GM12878 (cell line): ENCODE measurements at regions not wholly inside any gene's neighbourhood (a gene's known extent, or its start where the extent isn't known, plus 50 kb on each side); places are given as distances from the start of the nearest gene placed in this dataset.

Experiments used
- ATAC-seq: fragments of 200-7000 bp; cut with Tn5 transposase; 3 replicates; pipeline ENCODE4 v1.9.1; 2020; ENCODE audit warnings: mild to moderate bottlenecking, moderate library complexity
- BruUV-seq: library from RNA; stranded (reverse); fragments of 400-500 nt; replicated peaks from 2 replicates; lab custom pipeline; 2021; lab: Mats Ljungman, UMichigan
- CTCF ChIA-PET: fragments of 300-600 bp; sonication (Branson Sonifier 250); formaldehyde crosslinking; extraction: SDS; loops from one replicate; lab custom pipeline; 2021; ENCODE audit warnings: inconsistent platforms; lab: Yijun Ruan, JAX
- POLR2A ChIA-PET: fragments of 350-600 bp; formaldehyde crosslinking; extraction: SDS; loops from one replicate; lab custom pipeline; 2021; ENCODE audit warnings: inconsistent platforms; lab: Charles Lee
- RAD21 ChIA-PET: fragments of 300-600 bp; sonication (Branson Sonifier 250); formaldehyde crosslinking; loops from one replicate; lab custom pipeline; 2023; ENCODE audit warnings: antibody characterized with exemption; ENCODE audit not compliant: unreplicated experiment; lab: Charles Lee
- SMC1A ChIA-PET: fragments of 300-600 bp; sonication (Branson Sonifier 250); formaldehyde crosslinking; loops from one replicate; lab custom pipeline; 2023; ENCODE audit not compliant: unreplicated experiment, uncharacterized antibody; lab: Charles Lee
- DNase-seq: peaks from one replicate; pipeline ENCODE4 v3.0.0-alpha.2; 2011; ENCODE audit warnings: low read depth, low spot score
- FAIRE-seq: peaks from 3 replicates; lab custom pipeline; 2011; peaks lifted over from hg19 to GRCh38; lab: Jason Lieb, UNC
- H2AFZ ChIP-seq: 2 replicates; pipeline ENCODE4 v1.6.0; 2011; ENCODE audit warnings: low read depth, low read length, control low read depth; ENCODE audit not compliant: control insufficient read depth
- H3K27ac ChIP-seq: 2 replicates; pipeline ENCODE4 v1.5.1; 2011; ENCODE audit warnings: control low read depth; ENCODE audit not compliant: control insufficient read depth, insufficient read depth
- H3K27me3 ChIP-seq, 2 experiments: replicated peaks in 1 of 2; 2 replicates each; pipeline versions ENCODE4 v1.6.0 to v1.6.1; 2011; ENCODE audit warnings: low read length in 1 of 2; ENCODE audit not compliant: control insufficient read depth in 2 of 2, insufficient read depth in 2 of 2
- H3K36me3 ChIP-seq, 2 experiments: 2 replicates each; pipeline ENCODE4 v1.5.1; 2011; ENCODE audit warnings: low read length in 1 of 2; ENCODE audit not compliant: control insufficient read depth in 2 of 2, insufficient read depth in 2 of 2
- H3K4me1 ChIP-seq: 2 replicates; pipeline ENCODE4 v1.6.1; 2011; ENCODE audit warnings: mild to moderate bottlenecking, low read length, moderate library complexity, mixed read lengths; ENCODE audit not compliant: control insufficient read depth, insufficient read depth
- H3K4me2 ChIP-seq: 2 replicates; pipeline ENCODE4 v1.6.0; 2011; ENCODE audit warnings: control low read depth; ENCODE audit not compliant: control insufficient read depth, insufficient read depth
- H3K4me3 ChIP-seq: fragments of 200-600 bp; sonication (generic); 2 replicates; pipeline ENCODE4 v1.5.1; 2016
- H3K79me2 ChIP-seq: 2 replicates; pipeline ENCODE4 v1.6.0; 2011; ENCODE audit warnings: low read length; ENCODE audit not compliant: control insufficient read depth, insufficient read depth
- H3K9ac ChIP-seq: 2 replicates; pipeline ENCODE4 v1.8.0; 2011; ENCODE audit warnings: low read length, control low read depth, mixed read lengths; ENCODE audit not compliant: control insufficient read depth, insufficient read depth
- H3K9me3 ChIP-seq: replicated peaks from 3 replicates; pipeline ENCODE4 v1.5.1; 2011; ENCODE audit warnings: mild to moderate bottlenecking, low read length; ENCODE audit not compliant: control insufficient read depth, insufficient read depth
- H4K20me1 ChIP-seq: 2 replicates; pipeline ENCODE4 v1.6.0; 2011; ENCODE audit not compliant: control insufficient read depth, insufficient read depth
- CTCF ChIP-seq, 3 experiments: IDR thresholded peaks in 2 of 3; conservative IDR thresholded peaks in 1 of 3; 2 replicates each; pipeline ENCODE4 v1.5.1; 2011; ENCODE audit warnings: low read depth in 3 of 3, low read length in 3 of 3, mild to moderate bottlenecking in 3 of 3, control low read depth in 2 of 3, moderate library complexity in 2 of 3, inconsistent platforms in 1 of 3, mixed read lengths in 1 of 3; ENCODE audit not compliant: control insufficient read depth in 2 of 3, insufficient read depth in 1 of 3; ENCODE audit errors: extremely low read depth in 1 of 3
- E2F8 ChIP-seq: fragments of 450-650 bp; IDR thresholded peaks from 2 replicates; pipeline ENCODE4 v1.6.1; 2018; ENCODE audit warnings: mild to moderate bottlenecking, low read depth, moderate library complexity; ENCODE audit not compliant: partially characterized antibody
- MXI1 ChIP-seq: fragments of 150-350 bp; IDR thresholded peaks from 2 replicates; pipeline ENCODE4 v1.6.1; 2011; ENCODE audit warnings: low read depth, mild to moderate bottlenecking, inconsistent platforms, low read length, improper control_type of control experiment
- MYC ChIP-seq: IDR thresholded peaks from 2 replicates; pipeline ENCODE4 v1.6.1; 2011; ENCODE audit warnings: mild to moderate bottlenecking, low read length, moderate library complexity, inconsistent platforms; ENCODE audit not compliant: insufficient read depth, insufficient replicate concordance, insufficient read length, severe bottlenecking
- NFYB ChIP-seq: IDR thresholded peaks from 2 replicates; pipeline ENCODE4 v1.6.1; 2011; ENCODE audit warnings: low read depth, mild to moderate bottlenecking, low read length, improper control_type of control experiment, moderate library complexity; ENCODE audit not compliant: insufficient read depth
- SRF ChIP-seq, 2 experiments: IDR thresholded peaks; 2 replicates each; pipeline ENCODE4 v1.6.1; 2011; ENCODE audit warnings: low read depth in 2 of 2, low read length in 2 of 2, mild to moderate bottlenecking in 1 of 2, moderate library complexity in 1 of 2
- USF2 ChIP-seq: IDR thresholded peaks from 2 replicates; pipeline ENCODE4 v1.6.1; 2011; ENCODE audit warnings: low read depth, low read length, improper control_type of control experiment, borderline replicate concordance
- ZBED1 ChIP-seq: IDR thresholded peaks from 2 replicates; pipeline ENCODE4 v1.6.1; 2016; ENCODE audit warnings: borderline replicate concordance
- ZNF274 ChIP-seq: IDR thresholded peaks from one replicate; pipeline ENCODE4 v1.8.0; 2011; ENCODE audit not compliant: insufficient read length, insufficient read depth
- WGBS: methylation state at CpG from one replicate; pipeline ENCODE4 v1.1.6; 2016; ENCODE audit warnings: low lambda C conversion rate; ENCODE audit not compliant: insufficient replicate concordance, insufficient coverage; ENCODE audit errors: missing lambda C conversion rate; 5-methylcytosine and 5-hydroxymethylcytosine counted together
- in situ Hi-C: fragments of 300-500 bp; cut with MboI; formaldehyde crosslinking; loops from 9 replicates; pipeline ENCODE4 v1.14.3; 2018; ENCODE audit warnings: mixed read lengths
- intact Hi-C: fragments of 100-400 bp; cut with micrococcal nuclease; formaldehyde crosslinking; loops from one replicate; pipeline ENCODE4 v1.14.2; 2022; ENCODE audit not compliant: unreplicated experiment

GRCh38 chr11:33615751-33616150 lies 84.9 kb downstream of the C11orf91 start:
- DNase-seq (no peak), ATAC-seq (no peak), FAIRE-seq (no peak)
- no peak overlapping the region for H3K9ac ChIP-seq
- H2AFZ ChIP-seq, result no peak overlapping the region
- ChIA-PET POLR2A (no interaction called here), RAD21 (no interaction called here), SMC1A (no interaction called here), CTCF (interaction anchor here (0.6 kb wide), 1 partner anchor 1041 kb away, joined by 3 read pairs; no protein-coding TSS in a partner anchor)
- BruUV-seq, result no TSS peak
- in situ Hi-C loops (no loop called here), intact Hi-C loops (no loop called here)
- TF ChIP-seq E2F8, result no peak
- no peak overlapping the region for H3K4me3 ChIP-seq
- H3K36me3 ChIP-seq, result no peaks in the 10 kb centered on the region
- no peak overlapping the region for H3K4me2 ChIP-seq
- H3K27ac ChIP-seq, result no peak overlapping the region
- WGBS, result 66% methylated on average over 3 of the region's 3 CpGs
- no peaks in the 10 kb centered on the region for H3K27me3 ChIP-seq
- H3K9me3 ChIP-seq, result no peaks in the 10 kb centered on the region; the same call in 1 of the 3 replicates
- no peaks in the 10 kb centered on the region for H3K4me1 ChIP-seq
- H3K79me2 ChIP-seq, result no peaks in the 10 kb centered on the region
- no peaks in the 10 kb centered on the region for H4K20me1 ChIP-seq

GRCh38 chr11:33613404-33613803 lies 87.2 kb downstream of the C11orf91 start:
- Histone ChIP-seq H3K27ac (no peak overlapping the region), H4K20me1 (no peaks in the 10 kb centered on the region), H3K36me3 (no peaks in the 10 kb centered on the region), H3K9me3 (no peaks in the 10 kb centered on the region; the same call in 1 of the 3 replicates), H3K4me3 (no peak overlapping the region), H3K9ac (no peak overlapping the region), H3K4me2 (no peak overlapping the region), H2AFZ (no peak overlapping the region), H3K27me3 (no peaks in the 10 kb centered on the region), H3K4me1 (no peaks in the 10 kb centered on the region), H3K79me2 (no peaks in the 10 kb centered on the region)
- FAIRE-seq, result no peak
- intact Hi-C loops, result no loop called here
- in situ Hi-C loops, result no loop called here
- RAD21 ChIA-PET, result no interaction called here
- POLR2A ChIA-PET, result no interaction called here
- 57% methylated on average over 2 of the region's 2 CpGs for WGBS
- BruUV-seq, result no TSS peak
- SMC1A ChIA-PET, result interaction anchor here (1.1 kb wide), 1 partner anchor 129 kb away, joined by 3 read pairs; no protein-coding TSS in a partner anchor
- CTCF ChIA-PET, result no interaction called here
- no peak for DNase-seq
- ATAC-seq, result no peak
- no peak for TF ChIP-seq USF2
- no peak for TF ChIP-seq CTCF (IDR thresholded peaks at IDR 0.05 in 2 of 3, conservative IDR thresholded peaks at IDR 0.05 in 1 of 3; ENCODE audit: control insufficient read depth in 2 of 3, extremely low read depth in 1 of 3, insufficient read depth in 1 of 3, low read depth in 3 of 3, low read length in 3 of 3)
- no peak for TF ChIP-seq ZNF274
- no peak for TF ChIP-seq SRF (IDR thresholded peaks at IDR 0.05; ENCODE audit: low read depth in 2 of 2, low read length in 2 of 2)
- no peak for TF ChIP-seq MXI1
- TF ChIP-seq ZBED1, result no peak
- no peak for TF ChIP-seq NFYB
- no peak for TF ChIP-seq MYC
